ENCODE measurements at regions not wholly inside any gene's neighbourhood (a gene's known extent, or its start where the extent isn't known, plus 50 kb on each side); places are given as distances from the start of the nearest gene placed in this dataset.

DNA sequence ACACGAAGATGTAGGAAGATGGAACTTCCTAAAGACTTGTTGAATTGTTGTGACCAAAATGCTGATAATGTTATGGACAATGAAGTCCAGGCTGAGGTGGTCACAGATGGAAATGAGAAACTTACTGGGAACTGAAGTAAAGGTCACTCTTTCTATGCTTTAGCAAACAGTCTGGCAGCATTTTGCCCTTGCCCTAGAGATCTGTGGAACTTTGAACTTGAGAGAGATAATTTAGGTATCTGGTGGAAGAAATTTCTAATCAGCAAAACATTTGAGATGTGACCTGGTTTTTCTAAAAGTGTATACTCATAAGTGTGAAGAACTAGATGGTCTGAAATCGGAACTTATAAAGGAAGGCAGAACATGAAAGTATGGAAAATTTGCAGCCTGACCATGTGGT is 1785.9 kb downstream of the PCDH7 start:
- no peak for DNase-seq (ENCODE audit: extremely low read depth, low read depth)
- TF ChIP-seq, protein P1, sequence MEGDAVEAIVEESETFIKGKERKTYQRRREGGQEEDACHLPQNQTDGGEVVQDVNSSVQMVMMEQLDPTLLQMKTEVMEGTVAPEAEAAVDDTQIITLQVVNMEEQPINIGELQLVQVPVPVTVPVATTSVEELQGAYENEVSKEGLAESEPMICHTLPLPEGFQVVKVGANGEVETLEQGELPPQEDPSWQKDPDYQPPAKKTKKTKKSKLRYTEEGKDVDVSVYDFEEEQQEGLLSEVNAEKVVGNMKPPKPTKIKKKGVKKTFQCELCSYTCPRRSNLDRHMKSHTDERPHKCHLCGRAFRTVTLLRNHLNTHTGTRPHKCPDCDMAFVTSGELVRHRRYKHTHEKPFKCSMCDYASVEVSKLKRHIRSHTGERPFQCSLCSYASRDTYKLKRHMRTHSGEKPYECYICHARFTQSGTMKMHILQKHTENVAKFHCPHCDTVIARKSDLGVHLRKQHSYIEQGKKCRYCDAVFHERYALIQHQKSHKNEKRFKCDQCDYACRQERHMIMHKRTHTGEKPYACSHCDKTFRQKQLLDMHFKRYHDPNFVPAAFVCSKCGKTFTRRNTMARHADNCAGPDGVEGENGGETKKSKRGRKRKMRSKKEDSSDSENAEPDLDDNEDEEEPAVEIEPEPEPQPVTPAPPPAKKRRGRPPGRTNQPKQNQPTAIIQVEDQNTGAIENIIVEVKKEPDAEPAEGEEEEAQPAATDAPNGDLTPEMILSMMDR (IDR thresholded peaks at IDR 0.05; ENCODE audit: low read depth, low read length) = no peak

DNA sequence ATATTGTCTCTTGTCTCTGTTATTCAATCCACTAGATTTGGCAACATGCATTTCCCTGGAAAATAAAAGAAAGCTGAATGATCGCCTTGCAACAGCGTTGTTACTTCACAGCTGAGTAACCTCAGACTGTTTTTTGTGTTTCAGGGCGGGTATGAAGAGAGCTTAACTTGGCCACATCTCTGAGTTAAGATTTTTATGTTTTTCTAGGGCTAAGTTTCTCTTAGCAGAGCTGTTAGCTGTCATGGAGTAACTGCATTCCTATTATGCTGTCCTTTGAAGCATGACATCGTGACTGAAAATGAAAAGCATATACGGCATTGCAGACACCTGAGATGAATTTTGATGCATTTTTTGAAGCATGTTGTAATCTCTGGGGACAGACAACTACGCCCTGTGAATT is 1798.9 kb downstream of the PCDH7 start:
- TF ChIP-seq, protein P1 (IDR thresholded peaks at IDR 0.05; ENCODE audit: low read depth, low read length) = no peak
- DNase-seq (ENCODE audit: extremely low read depth, low read depth) = no peak

DNA sequence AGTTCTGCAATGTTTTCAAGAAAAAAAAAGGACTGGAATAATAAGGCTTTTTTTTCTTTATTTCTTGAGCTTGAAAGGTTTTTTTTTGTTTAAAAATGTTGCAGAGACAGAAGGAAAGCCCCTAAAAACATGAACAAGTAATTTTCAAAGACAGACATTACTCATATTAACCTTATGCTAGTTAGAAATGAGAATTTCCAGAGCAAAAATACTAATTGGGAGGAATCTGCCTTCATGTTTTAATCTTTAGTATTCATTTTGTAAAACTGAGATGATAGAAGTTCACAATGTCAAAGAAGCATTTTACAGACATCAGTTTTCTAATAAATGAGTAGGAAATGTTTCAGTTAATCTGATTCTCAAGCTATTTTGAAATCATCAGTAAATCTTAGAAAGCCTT is 1805.3 kb downstream of the PCDH7 start:
- DNase-seq (ENCODE audit: extremely low read depth, low read depth) = no peak
- TF ChIP-seq, protein P1 (IDR thresholded peaks at IDR 0.05; ENCODE audit: low read depth, low read length) = no peak

DNA sequence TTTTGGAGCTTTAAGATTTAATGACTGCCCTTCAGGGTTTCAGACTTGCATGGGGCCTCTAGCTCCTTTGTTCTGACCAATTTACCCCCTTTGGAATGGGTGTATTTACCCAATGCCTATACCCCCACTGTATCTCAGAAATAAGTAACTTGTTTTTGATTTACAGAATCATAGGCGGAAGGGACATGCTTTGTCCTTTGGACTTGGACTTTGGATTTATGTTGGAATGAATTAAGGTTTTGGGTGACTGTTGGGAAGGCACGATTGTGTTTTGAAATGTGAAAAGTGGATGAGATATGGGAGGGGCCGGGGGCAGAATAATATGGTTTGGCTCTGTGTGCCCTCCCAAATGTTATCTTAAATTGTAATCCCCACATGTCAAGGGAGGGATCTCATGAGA is 1824.7 kb downstream of the PCDH7 start:
- DNase-seq (ENCODE audit: extremely low read depth, low read depth) = no peak
- TF ChIP-seq, protein P1 (IDR thresholded peaks at IDR 0.05; ENCODE audit: low read depth, low read length) = no peak

DNA sequence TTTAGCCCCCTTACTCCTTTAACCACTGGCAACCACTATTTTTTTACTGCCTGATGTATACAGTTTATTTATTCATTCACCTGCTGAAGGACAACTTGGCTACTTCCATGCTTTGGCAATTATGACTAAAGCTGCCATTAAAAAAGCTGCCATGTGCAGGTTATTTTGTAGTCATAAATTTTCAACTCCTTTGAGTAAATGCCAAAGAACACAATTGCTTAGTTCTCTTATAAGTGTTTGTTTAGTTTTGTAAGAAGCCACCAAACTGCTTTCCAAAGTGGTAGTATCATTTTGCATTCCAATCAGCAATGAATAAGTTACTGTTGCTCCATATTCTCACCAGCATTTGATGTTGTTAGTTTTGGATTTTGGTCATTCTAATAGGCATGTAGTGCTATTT is 1831.8 kb downstream of the PCDH7 start:
- no peak for DNase-seq (ENCODE audit: extremely low read depth, low read depth)
- TF ChIP-seq, protein P1 (IDR thresholded peaks at IDR 0.05; ENCODE audit: low read depth, low read length) = no peak

DNA sequence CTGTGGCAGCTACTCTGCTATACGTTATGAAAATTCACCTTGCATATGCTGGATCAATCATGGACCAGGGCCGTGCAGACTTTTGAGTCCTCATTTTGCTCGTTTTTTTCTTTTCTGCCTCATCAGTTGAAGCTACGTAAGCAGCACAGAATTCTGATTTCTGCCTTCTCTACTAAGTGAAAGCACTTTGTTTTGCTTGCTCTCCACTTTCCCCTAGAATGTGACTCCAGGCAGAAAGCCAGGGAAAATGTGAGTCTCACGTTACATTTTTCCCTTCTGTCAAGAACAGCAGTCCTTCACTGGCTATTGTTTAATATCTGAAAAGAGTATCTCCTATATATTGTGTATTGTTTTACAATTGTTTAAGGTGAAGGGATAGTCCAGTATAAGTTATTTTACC is 1840.1 kb downstream of the PCDH7 start:
- TF ChIP-seq, protein P1 (IDR thresholded peaks at IDR 0.05; ENCODE audit: low read depth, low read length) = no peak

DNA sequence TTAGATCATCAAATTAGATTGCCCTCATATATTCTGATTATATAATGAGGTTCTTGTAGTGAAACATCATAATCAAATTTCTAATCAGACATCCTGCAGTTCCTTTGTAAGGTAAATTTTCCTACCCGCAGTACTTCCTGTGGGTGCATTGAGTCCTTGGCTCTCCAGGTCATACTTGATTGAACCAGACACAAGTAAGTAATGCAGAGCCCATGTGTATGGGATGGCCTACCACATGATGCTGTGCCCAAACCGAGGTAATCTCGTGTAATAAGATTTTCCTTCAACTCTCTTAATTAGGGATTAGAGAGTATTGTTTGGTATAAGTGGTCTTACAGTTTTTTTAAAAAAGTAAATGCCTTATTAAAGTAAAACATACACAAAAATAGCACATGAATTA is 1841.8 kb downstream of the PCDH7 start:
- TF ChIP-seq, protein P1 (IDR thresholded peaks at IDR 0.05; ENCODE audit: low read depth, low read length) = no peak
- DNase-seq (ENCODE audit: extremely low read depth, low read depth) = no peak

More for the DNA sequence above, 1840.1 kb downstream of the PCDH7 start:
- DNase-seq (ENCODE audit: extremely low read depth, low read depth) = no peak
